Astrocyte of the spinal cord (primary cell): ENCODE measurements at regions not wholly inside any gene's neighbourhood (a gene's known extent, or its start where the extent isn't known, plus 50 kb on each side); places are given as distances from the start of the nearest gene placed in this dataset.

Source experiments
- DNase-seq: peaks from one replicate; pipeline ENCODE4 v3.0.0; 2011; ENCODE audit warnings: low read depth, low spot score
- H3K4me3 ChIP-seq: 2 replicates; pipeline ENCODE4 v1.5.1; 2011; ENCODE audit warnings: low read depth, mild to moderate bottlenecking, low read length, moderate library complexity
- CTCF ChIP-seq: IDR thresholded peaks from 2 replicates; pipeline ENCODE4 v1.5.1; 2012; ENCODE audit warnings: low read depth, mild to moderate bottlenecking, low read length, inconsistent platforms
- in situ Hi-C: cut with HindIII; loops from 2 replicates; pipeline ENCODE4 v1.10.0; 2017; ENCODE audit warnings: low sequenced_read_pairs

GRCh38 chr9:78685471-78685870 is 388.5 kb downstream of the PSAT1 start:
- in situ Hi-C loops, result no loop called here
- DNase-seq, result no peak
- no peak for TF ChIP-seq CTCF
- no peak overlapping the region for H3K4me3 ChIP-seq

GRCh38 chr9:78688796-78689195 is 391.9 kb downstream of the PSAT1 start:
- TF ChIP-seq CTCF, result no peak
- DNase-seq, result no peak
- in situ Hi-C loops, result no loop called here
- no peak overlapping the region for H3K4me3 ChIP-seq

GRCh38 chr9:78691542-78691941 is 394.6 kb downstream of the PSAT1 start:
- in situ Hi-C loops, result no loop called here
- TF ChIP-seq CTCF, result no peak
- no peak overlapping the region for H3K4me3 ChIP-seq
- no peak for DNase-seq

- TF ChIP-seq CTCF, result no peak
- in situ Hi-C loops, result no loop called here
- H3K4me3 ChIP-seq, result no peak overlapping the region
- peak; percentile 15 for DNase-seq
Observed at GRCh38 chr9:78692871-78693270, 395.9 kb downstream of the PSAT1 start.

- no peak for DNase-seq
- no peak for TF ChIP-seq CTCF
- H3K4me3 ChIP-seq, result no peak overlapping the region
- in situ Hi-C loops, result no loop called here
Observed at GRCh38 chr9:78694974-78695373, 398.0 kb downstream of the PSAT1 start.

- DNase-seq, result no peak
- in situ Hi-C loops, result no loop called here
- TF ChIP-seq CTCF, result no peak
- no peak overlapping the region for H3K4me3 ChIP-seq
Observed at GRCh38 chr9:78695519-78695918, 398.6 kb downstream of the PSAT1 start.

- no peak for DNase-seq
- H3K4me3 ChIP-seq, result no peak overlapping the region
- TF ChIP-seq CTCF, result no peak
- in situ Hi-C loops, result no loop called here
Observed at GRCh38 chr9:78697618-78698017, 400.7 kb downstream of the PSAT1 start.
